Gastroesophageal sphincter (tissue), 3 donors: ENCODE measurements at regions not wholly inside any gene's neighbourhood (a gene's known extent, or its start where the extent isn't known, plus 50 kb on each side); places are given as distances from the start of the nearest gene placed in this dataset.

ENCODE experiments used
- CTCF ChIP-seq, 4 experiments: fragments of 200-600 bp in 2 of 4; fragments of 450-650 bp in 2 of 4; sonication (generic) in 1 of 4; IDR thresholded peaks; one replicate each; pipeline ENCODE4 v1.5.1; 2017 to 2019; ENCODE audit warnings: antibody characterized with exemption in 4 of 4, mild to moderate bottlenecking in 2 of 4, moderate library complexity in 2 of 4
- POLR2A ChIP-seq, 2 donors: fragments of 450-650 bp; IDR thresholded peaks; one replicate each; pipeline ENCODE4 v1.6.1; 2017; ENCODE audit warnings: antibody characterized with exemption in 2 of 2, mild to moderate bottlenecking in 2 of 2, moderate library complexity in 1 of 2
- POLR2AphosphoS5 ChIP-seq: sonication (generic); formaldehyde crosslinking; IDR thresholded peaks from one replicate; pipeline ENCODE4 v1.6.1; 2017; ENCODE audit warnings: antibody characterized with exemption

- TF ChIP-seq CTCF (IDR thresholded peaks at IDR 0.05) (no peak), POLR2A (IDR thresholded peaks at IDR 0.05) (no peak), POLR2AphosphoS5 (no peak)
Measured at GRCh38 chr4:33512397-33512796, 2731.9 kb downstream of the ARAP2 start.
